Neuron (in vitro differentiated cells): ENCODE measurements at regions not wholly inside any gene's neighbourhood (a gene's known extent, or its start where the extent isn't known, plus 50 kb on each side); places are given as distances from the start of the nearest gene placed in this dataset.

Experiments
- H2AFZ ChIP-seq: one replicate; pipeline ENCODE4 v1.6.1; 2013; ENCODE audit warnings: low read depth, mild to moderate bottlenecking, inconsistent platforms, low read length, moderate library complexity
- H3K27me3 ChIP-seq: one replicate; pipeline ENCODE4 v1.6.1; 2013; ENCODE audit warnings: low read length; ENCODE audit not compliant: insufficient read depth
- H3K36me3 ChIP-seq: one replicate; pipeline ENCODE4 v1.6.1; 2013; ENCODE audit warnings: low read length; ENCODE audit not compliant: insufficient read depth
- H3K4me1 ChIP-seq: one replicate; pipeline ENCODE4 v1.6.1; 2013; ENCODE audit warnings: low read length; ENCODE audit not compliant: insufficient read depth
- H3K4me3 ChIP-seq: 2 replicates; pipeline ENCODE4 v1.5.1; 2013; ENCODE audit warnings: mild to moderate bottlenecking, low read length, moderate library complexity
- H3K9me3 ChIP-seq: one replicate; pipeline ENCODE4 v1.6.1; 2013; ENCODE audit warnings: low read length

DNA sequence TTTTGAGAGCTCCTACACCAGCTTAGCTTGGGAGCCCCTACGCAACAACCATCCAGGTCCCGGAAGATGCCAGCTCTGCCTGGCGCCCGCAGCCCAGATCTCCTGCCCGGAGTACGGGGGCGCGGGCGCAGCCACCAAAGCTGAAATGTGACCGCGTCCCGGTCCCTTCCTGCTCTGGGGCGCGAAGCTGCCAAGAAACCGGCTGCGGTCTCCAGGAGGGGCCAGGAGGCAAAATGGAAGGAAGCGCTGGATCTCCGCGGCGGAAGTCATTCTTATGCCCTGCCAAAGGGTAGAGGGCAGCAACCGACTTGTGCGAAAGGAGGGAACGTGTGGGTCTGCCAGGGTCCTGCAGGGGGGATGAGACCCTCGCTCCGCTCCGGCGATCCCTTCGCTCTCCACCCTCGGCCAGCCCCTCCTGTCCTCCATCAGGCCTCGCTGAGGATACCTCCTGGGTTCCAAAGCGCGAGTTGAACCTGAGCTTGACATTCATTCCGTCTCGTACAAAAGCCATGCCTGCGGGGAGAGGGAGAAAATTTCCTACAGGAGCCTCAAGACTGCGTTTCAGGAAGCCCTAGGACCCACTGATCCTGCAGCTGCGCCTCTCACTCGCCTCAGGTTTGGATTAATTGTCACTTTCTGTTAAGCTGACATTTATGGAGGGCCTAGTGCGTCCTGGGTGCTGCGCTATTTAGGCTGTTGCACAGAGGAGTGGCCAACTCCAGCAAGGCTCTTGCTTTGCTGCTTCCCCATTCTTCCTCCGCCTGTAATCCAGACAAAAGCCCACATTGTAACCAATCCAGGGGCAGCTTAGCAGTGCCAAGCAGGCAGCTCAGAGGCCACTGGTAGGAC lies 98.3 kb upstream of the VGLL3 start:
- H2AFZ ChIP-seq, result no peak overlapping the region
- H3K4me3 ChIP-seq, result no peak overlapping the region
- H3K27me3 ChIP-seq, result no peaks in the 10 kb centered on the region
- H3K4me1 ChIP-seq, result no peaks in the 10 kb centered on the region
- H3K36me3 ChIP-seq, result no peaks in the 10 kb centered on the region
- H3K9me3 ChIP-seq, result no peaks in the 10 kb centered on the region

DNA sequence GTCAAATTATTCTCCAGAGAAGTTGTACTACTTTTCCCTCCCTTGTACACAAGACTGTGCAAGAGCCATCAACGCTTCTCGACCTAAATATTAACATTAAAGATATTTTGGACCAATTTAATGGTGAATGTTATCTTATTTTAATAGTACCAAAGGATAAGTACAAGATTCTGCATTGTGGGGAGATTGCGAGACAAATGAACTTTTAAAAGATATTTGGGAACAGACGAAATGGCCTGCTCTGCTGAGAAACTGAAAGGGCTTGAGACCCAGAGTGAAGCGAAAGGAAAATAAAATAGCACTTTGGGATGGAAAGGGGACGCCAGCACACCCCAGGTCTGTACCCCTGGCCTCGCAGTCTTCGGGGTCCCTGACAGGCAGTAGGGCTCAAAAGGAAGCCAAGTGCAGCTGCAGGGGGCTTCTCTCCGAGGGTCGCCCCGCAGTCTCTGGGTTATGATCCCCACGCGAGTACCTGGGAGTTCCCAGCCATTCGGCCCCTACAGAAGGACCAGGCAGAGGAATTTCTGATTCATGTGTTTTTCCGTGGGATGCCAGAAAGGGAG lies 97.6 kb upstream of the VGLL3 start:
- Histone ChIP-seq H3K4me1 (no peaks in the 10 kb centered on the region), H3K9me3 (no peaks in the 10 kb centered on the region), H3K27me3 (no peaks in the 10 kb centered on the region), H2AFZ (no peak overlapping the region), H3K4me3 (no peak overlapping the region), H3K36me3 (no peaks in the 10 kb centered on the region)

DNA sequence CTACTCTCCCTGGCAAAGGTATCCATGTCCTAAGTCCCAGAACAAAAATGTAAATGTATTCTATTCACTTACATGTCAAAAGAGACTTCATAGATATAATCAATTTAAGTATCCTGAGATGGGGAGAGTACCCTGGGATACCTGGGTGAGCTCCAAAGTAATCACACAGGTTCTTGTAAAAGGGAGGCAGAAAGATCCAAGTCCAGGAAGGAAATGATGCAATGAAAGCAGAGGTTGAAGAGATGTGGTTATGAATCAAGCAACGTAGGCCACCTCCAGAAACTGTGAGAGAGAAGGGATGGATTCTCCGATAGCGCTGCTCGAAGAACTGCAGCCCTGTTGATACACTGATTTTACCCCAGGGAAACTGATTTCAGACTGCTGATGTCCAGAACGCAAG lies 93.9 kb upstream of the VGLL3 start:
- no peak overlapping the region for H3K4me3 ChIP-seq
- no peaks in the 10 kb centered on the region for H3K27me3 ChIP-seq
- H3K9me3 ChIP-seq, result no peaks in the 10 kb centered on the region
- no peaks in the 10 kb centered on the region for H3K4me1 ChIP-seq
- H2AFZ ChIP-seq, result no peak overlapping the region
- H3K36me3 ChIP-seq, result no peaks in the 10 kb centered on the region

DNA sequence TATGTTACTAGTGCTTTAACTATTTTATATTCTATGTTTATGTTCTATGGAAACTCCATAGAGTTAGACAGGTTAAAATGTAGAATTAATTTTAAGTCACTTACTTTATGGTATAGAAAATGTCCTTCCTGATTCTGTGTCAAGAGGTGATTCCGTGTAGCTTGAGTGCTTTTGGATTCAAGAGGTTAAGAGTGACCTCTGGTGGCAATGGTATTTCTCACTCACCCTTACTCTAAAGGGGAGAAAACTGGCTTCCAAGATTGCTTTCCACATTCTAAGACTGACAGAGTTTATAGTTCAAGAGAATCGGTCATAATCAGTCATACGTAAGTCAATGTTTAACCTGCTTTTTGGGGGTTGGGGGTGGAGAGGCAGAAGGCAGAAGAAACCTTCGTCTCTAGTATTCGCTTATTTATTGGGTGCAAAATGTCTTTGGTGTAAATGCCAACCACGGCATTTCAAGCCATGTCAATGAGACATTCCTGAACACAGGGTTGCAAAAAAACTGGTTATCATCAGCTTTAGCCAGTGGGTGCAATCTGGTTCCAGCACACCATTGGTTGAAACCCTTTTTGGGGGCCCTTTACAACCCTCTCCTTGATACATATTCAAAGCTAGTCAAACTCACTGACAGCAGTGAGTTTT lies 92.0 kb upstream of the VGLL3 start:
- Histone ChIP-seq H3K27me3 (no peaks in the 10 kb centered on the region), H3K36me3 (no peaks in the 10 kb centered on the region), H2AFZ (no peak overlapping the region), H3K9me3 (no peaks in the 10 kb centered on the region), H3K4me1 (no peaks in the 10 kb centered on the region), H3K4me3 (no peak overlapping the region)

DNA sequence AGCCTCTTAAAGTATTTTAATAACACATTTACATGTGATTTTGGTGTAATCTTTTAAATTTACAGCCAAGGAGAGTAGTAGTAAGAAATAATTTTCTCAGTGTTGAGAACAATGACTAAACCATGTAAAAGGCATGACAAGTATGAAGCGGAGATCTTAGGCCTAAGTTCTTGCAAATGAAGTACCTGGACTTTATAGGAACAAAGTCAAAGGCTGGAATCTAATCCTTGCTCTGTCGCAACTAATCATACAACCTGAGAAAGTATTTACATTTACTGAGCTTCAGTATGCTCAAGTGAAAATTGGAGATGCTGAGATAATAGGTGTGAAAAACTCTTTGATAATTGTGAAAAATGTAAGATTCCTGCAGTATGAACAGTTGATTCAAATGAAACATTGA lies 86.4 kb upstream of the VGLL3 start:
- Histone ChIP-seq H2AFZ (no peak overlapping the region), H3K4me3 (no peak overlapping the region), H3K4me1 (peaks cover 6% of the 10 kb centered on the region)

DNA sequence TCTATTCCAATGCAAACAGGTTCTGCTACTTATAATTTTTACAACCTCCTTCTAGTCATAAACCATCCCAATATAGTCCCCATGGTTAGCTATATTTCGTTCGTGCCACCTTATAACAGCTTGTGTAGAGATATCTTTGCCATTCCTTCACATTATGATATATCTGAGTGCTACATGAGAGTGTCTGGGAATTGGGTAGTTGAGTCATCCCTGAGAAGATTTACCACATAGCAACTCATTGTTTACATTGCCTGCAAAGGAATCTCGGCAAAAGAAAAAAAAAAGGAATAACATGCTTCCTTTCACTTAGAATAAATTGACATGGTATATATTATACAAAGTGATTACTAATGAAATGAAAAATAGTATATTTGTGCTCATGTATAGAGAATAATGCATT lies 86.0 kb upstream of the VGLL3 start:
- peaks cover 6% of the 10 kb centered on the region for H3K4me1 ChIP-seq
- H3K36me3 ChIP-seq, result no peaks in the 10 kb centered on the region

More for the DNA sequence above, 86.4 kb upstream of the VGLL3 start:
- Histone ChIP-seq H3K36me3 (no peaks in the 10 kb centered on the region), H3K9me3 (no peaks in the 10 kb centered on the region), H3K27me3 (no peaks in the 10 kb centered on the region)

DNA sequence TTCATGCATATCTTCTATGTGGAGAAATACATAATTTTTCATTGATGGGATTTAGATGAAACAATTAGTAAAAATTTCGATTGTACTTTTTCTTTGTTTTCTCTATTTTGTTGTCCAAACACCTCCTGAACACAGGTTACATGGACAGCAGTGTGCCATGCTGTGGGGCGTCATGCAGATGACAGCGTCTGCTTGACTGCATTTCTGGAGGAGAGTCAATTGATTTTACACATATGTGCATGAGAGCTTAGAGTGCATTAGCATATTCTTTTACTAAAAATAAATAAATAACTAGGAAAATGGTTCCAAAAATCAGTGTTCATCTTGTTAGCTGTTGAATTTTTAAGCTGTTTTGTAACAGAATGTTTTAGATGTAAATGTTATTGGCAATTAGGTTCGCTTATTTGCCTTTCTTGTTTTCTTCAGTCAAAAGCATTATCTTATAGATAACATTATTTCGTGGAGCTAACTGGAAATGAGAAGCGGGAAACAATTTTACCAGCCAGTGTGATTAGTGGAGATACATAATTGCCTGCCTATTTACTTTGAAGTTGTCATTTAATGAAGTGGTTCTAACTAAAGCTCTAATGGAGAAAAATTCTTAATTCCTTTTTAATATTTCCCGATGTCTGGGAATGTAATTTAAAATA lies 82.7 kb upstream of the VGLL3 start:
- no peak overlapping the region for H3K4me3 ChIP-seq
- no peak overlapping the region for H2AFZ ChIP-seq
- H3K9me3 ChIP-seq, result no peaks in the 10 kb centered on the region
- peaks cover 6% of the 10 kb centered on the region for H3K4me1 ChIP-seq
- no peaks in the 10 kb centered on the region for H3K27me3 ChIP-seq
- no peaks in the 10 kb centered on the region for H3K36me3 ChIP-seq

More for the DNA sequence above, 86.0 kb upstream of the VGLL3 start:
- H2AFZ ChIP-seq, result no peak overlapping the region
- H3K27me3 ChIP-seq, result no peaks in the 10 kb centered on the region
- H3K4me3 ChIP-seq, result no peak overlapping the region
- no peaks in the 10 kb centered on the region for H3K9me3 ChIP-seq

DNA sequence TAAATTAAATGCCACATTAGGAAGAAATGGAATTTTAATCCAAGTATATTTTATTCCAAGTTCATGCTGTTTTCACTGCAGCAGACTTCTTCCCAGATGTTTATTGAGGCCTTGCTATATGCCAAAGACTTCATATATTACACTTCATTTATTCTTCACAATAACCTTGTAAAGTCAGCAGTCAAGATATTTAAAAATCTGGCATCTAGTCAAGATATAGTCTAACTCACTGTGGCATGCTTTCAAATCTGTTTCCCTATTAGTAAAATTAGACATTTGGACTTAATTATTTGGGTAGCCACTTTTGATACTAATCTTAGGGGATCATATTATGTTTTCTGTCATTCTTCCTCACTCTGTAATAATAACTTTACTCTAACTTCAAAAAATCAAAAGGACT lies 81.5 kb upstream of the VGLL3 start:
- Histone ChIP-seq H3K27me3 (no peaks in the 10 kb centered on the region), H3K36me3 (no peaks in the 10 kb centered on the region), H3K9me3 (no peaks in the 10 kb centered on the region), H2AFZ (no peak overlapping the region), H3K4me1 (peaks cover 6% of the 10 kb centered on the region), H3K4me3 (no peak overlapping the region)

DNA sequence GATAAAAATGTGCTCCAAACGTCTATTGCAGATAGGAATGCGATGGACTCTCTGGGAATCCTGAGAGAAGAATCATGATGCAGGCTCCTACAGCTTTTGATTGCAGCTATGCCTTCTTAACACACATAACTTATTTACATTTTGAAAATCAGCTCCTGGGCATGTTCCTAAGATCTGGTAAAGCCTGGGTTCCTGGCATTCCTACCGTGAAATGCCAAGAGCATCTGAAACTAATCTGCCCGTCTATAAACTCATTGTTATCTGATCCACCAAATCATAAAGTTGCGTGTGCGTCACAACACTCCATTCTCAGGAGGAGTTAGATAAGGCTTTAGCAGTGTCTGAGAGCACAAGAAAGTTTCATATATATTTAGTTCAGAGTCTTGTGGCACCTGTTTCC lies 79.0 kb upstream of the VGLL3 start:
- Histone ChIP-seq H3K36me3 (no peaks in the 10 kb centered on the region), H3K4me1 (peaks cover 6% of the 10 kb centered on the region), H3K27me3 (no peaks in the 10 kb centered on the region), H3K9me3 (no peaks in the 10 kb centered on the region), H2AFZ (no peak overlapping the region), H3K4me3 (no peak overlapping the region)

DNA sequence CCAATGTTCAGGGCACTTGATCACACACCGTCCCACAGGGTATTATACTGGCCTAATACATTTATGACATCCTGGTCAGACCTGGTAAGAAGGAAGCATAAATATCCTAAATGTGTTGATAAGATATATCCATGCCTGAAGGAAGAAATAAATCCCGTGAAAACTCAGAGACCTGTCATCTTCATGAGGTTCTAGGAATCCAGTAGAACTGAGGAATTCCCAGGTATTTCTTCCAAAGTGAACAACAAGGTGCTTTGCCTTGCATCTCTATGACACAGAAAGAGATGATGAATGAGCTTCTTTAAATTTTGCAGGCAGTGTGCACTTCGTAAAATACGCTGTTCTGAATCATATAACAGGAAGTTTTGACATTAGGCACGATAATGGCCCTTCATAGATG lies 78.1 kb upstream of the VGLL3 start:
- H3K4me1 ChIP-seq, result peaks cover 6% of the 10 kb centered on the region
- no peaks in the 10 kb centered on the region for H3K27me3 ChIP-seq
- H3K4me3 ChIP-seq, result no peak overlapping the region
- no peaks in the 10 kb centered on the region for H3K36me3 ChIP-seq
- H2AFZ ChIP-seq, result no peak overlapping the region
- no peaks in the 10 kb centered on the region for H3K9me3 ChIP-seq

DNA sequence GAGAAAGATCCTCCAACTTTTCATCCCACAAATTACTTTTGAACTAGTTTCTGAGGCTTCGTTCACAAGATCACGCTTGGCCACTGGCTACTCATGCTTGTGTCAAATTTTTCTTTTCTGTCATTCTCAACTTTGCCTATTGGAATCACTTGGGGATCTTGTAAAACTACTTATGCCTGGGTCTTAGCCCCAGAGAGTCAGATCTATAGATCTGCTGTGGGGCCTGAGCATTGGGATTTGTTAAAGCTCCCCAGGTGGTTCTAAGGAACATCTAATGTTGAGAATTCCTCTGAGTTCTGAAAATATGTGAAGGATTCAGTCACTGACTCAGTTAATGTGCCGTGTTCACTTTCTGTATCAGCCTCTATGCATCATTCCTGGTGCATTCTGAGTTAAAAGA lies 71.7 kb upstream of the VGLL3 start:
- H3K4me1 ChIP-seq, result no peaks in the 10 kb centered on the region
- no peaks in the 10 kb centered on the region for H3K36me3 ChIP-seq
- no peak overlapping the region for H3K4me3 ChIP-seq
- no peaks in the 10 kb centered on the region for H3K9me3 ChIP-seq
- no peak overlapping the region for H2AFZ ChIP-seq
- H3K27me3 ChIP-seq, result no peaks in the 10 kb centered on the region

DNA sequence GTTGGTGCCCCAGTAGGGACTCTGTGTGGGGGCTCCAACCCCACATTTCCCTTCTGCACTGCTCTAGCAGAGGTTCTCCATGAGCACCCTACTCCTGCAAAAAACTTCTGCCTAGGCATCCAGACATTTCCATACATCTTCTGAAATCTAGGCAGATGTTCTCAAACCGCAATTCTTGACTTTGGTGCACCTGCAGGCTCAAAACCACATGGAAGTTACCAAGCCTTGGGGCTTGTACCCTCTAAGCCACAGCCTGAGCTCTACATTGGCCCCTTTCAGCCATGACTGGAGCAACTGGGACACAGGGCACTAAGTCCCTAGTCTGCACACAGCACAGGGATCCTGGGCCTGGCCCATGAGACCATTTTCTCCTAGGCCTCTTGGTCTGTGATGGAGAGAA lies 66.5 kb upstream of the VGLL3 start:
- Histone ChIP-seq H3K4me3 (no peak overlapping the region), H3K27me3 (no peaks in the 10 kb centered on the region), H2AFZ (no peak overlapping the region), H3K9me3 (peaks cover 2% of the 10 kb centered on the region), H3K36me3 (no peaks in the 10 kb centered on the region), H3K4me1 (no peaks in the 10 kb centered on the region)

DNA sequence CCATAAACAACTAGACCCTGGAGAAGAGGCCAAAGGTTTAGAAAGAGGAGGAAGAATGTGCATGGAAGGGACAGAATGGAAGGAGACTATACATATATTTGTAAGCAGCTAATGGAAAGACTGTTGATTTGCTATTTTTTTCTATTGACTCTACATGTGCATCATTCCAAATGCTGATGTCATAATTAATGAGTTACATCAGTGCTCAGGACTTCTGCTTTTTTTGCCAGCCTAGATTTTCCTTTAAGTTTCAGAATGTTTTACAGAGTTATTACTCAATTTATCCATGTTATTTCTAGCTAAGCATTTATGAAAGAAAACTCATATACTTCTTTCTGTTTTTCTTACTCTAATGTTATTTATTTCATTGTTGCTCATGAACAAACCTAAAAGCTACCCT lies 62.6 kb upstream of the VGLL3 start:
- Histone ChIP-seq H3K4me3 (no peak overlapping the region), H3K4me1 (no peaks in the 10 kb centered on the region), H3K9me3 (peaks cover 2% of the 10 kb centered on the region), H3K36me3 (no peaks in the 10 kb centered on the region), H2AFZ (no peak overlapping the region), H3K27me3 (no peaks in the 10 kb centered on the region)
